ENCODE measurements at regions not wholly inside any gene's neighbourhood (a gene's known extent, or its start where the extent isn't known, plus 50 kb on each side); places are given as distances from the start of the nearest gene placed in this dataset.

GRCh38 chr6:20024978-20025377 is 187.3 kb downstream of the MBOAT1 start:
- TF ChIP-seq, protein P1, sequence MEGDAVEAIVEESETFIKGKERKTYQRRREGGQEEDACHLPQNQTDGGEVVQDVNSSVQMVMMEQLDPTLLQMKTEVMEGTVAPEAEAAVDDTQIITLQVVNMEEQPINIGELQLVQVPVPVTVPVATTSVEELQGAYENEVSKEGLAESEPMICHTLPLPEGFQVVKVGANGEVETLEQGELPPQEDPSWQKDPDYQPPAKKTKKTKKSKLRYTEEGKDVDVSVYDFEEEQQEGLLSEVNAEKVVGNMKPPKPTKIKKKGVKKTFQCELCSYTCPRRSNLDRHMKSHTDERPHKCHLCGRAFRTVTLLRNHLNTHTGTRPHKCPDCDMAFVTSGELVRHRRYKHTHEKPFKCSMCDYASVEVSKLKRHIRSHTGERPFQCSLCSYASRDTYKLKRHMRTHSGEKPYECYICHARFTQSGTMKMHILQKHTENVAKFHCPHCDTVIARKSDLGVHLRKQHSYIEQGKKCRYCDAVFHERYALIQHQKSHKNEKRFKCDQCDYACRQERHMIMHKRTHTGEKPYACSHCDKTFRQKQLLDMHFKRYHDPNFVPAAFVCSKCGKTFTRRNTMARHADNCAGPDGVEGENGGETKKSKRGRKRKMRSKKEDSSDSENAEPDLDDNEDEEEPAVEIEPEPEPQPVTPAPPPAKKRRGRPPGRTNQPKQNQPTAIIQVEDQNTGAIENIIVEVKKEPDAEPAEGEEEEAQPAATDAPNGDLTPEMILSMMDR (conservative IDR thresholded peaks at IDR 0.05): peak; percentile 24
- TF ChIP-seq ZFX (IDR thresholded peaks at IDR 0.05): no peak

Measured in C4-2B (cell line).